K562 (cell line): ENCODE measurements at regions not wholly inside any gene's neighbourhood (a gene's known extent, or its start where the extent isn't known, plus 50 kb on each side); places are given as distances from the start of the nearest gene placed in this dataset.

Experiments used
- ATAC-seq: fragments of 200-7000 bp; cut with Tn5 transposase; 3 replicates; pipeline ENCODE4 v1.9.1; 2020; ENCODE audit warnings: moderate library complexity
- BruUV-seq: library from RNA; stranded (reverse); fragments of 400-500 nt; replicated peaks from 2 replicates; lab custom pipeline; 2021; lab: Mats Ljungman, UMichigan
- CTCF ChIA-PET: fragments of 300-600 bp; formaldehyde crosslinking; extraction: SDS; loops from one replicate; lab custom pipeline; 2021; ENCODE audit warnings: low intra/inter-chr PET ratio; lab: Yijun Ruan, JAX
- POLR2A ChIA-PET: fragments of 300-600, 350-650 bp; sonication (Branson Sonifier 250); formaldehyde crosslinking; extraction: SDS; loops from one replicate; lab custom pipeline; 2021; ENCODE audit warnings: antibody characterized with exemption, inconsistent platforms; lab: Yijun Ruan, JAX
- DNase-seq, 4 experiments: peaks; one replicate each; pipeline versions ENCODE4 v3.0.0 to v3.0.0-alpha.2; 2011 to 2018; ENCODE audit warnings: low spot score in 3 of 4, mixed read lengths in 3 of 4; ENCODE audit errors: extremely low read depth in 1 of 4
- FAIRE-seq: peaks from 2 replicates; lab custom pipeline; 2011; peaks lifted over from hg19 to GRCh38; lab: Jason Lieb, UNC
- H2AFZ ChIP-seq: 2 replicates; pipeline ENCODE4 v1.6.0; 2011; ENCODE audit warnings: low read depth, low read length, control low read depth, inconsistent platforms
- H3K27ac ChIP-seq: fragments of 200-600 bp; 3 replicates; pipeline ENCODE4 v1.8.0; 2011; ENCODE audit warnings: low read depth, mild to moderate bottlenecking, control low read depth, inconsistent platforms, low read length, moderate library complexity, mixed read lengths; ENCODE audit errors: extremely low read depth
- H3K27me3 ChIP-seq, 2 experiments: fragments of 300-600 bp in 1 of 2; 2 replicates in 1 of 2; 3 replicates in 1 of 2; pipeline versions ENCODE4 v1.6.0 to v1.8.0; 2011; ENCODE audit warnings: inconsistent platforms in 2 of 2, low read length in 2 of 2, mild to moderate bottlenecking in 1 of 2, mixed read lengths in 1 of 2, moderate library complexity in 1 of 2; ENCODE audit not compliant: control insufficient read depth in 2 of 2, insufficient read depth in 2 of 2
- H3K36me3 ChIP-seq: fragments of 300-600 bp; 3 replicates; pipeline ENCODE4 v1.8.0; 2011; ENCODE audit warnings: mild to moderate bottlenecking, low read length, inconsistent platforms; ENCODE audit not compliant: control insufficient read depth, insufficient read depth
- H3K4me1 ChIP-seq, 2 experiments: fragments of 200-600 bp in 1 of 2; replicated peaks in 1 of 2; 2 replicates in 1 of 2; 3 replicates in 1 of 2; pipeline versions ENCODE4 v1.5.1 to v1.8.0; 2011; ENCODE audit warnings: inconsistent platforms in 2 of 2, low read length in 2 of 2, mild to moderate bottlenecking in 1 of 2, mixed read lengths in 1 of 2, moderate library complexity in 1 of 2; ENCODE audit not compliant: control insufficient read depth in 2 of 2, insufficient read depth in 2 of 2
- H3K4me2 ChIP-seq: 2 replicates; pipeline ENCODE4 v1.6.1; 2011; ENCODE audit warnings: low read length, control low read depth, inconsistent platforms, mixed read lengths; ENCODE audit not compliant: insufficient read depth
- H3K4me3 ChIP-seq: fragments of 200-600 bp; sonication (generic), shearing (Covaris generic); 2 replicates; pipeline ENCODE4 v1.5.1; 2016; ENCODE audit warnings: control low read depth, inconsistent platforms
- H3K79me2 ChIP-seq: fragments of 200-600 bp; 3 replicates; pipeline ENCODE4 v1.8.0; 2011; ENCODE audit warnings: low read length, inconsistent platforms; ENCODE audit not compliant: control insufficient read depth, insufficient read depth
- H3K9ac ChIP-seq, 2 experiments: 2 replicates each; pipeline versions ENCODE4 v1.6.0 to v1.6.1; 2011; ENCODE audit warnings: low read depth in 2 of 2, low read length in 2 of 2, control low read depth in 1 of 2, inconsistent platforms in 1 of 2, mild to moderate bottlenecking in 1 of 2, mixed read lengths in 1 of 2; ENCODE audit not compliant: insufficient read depth in 1 of 2
- H3K9me1 ChIP-seq: one replicate; pipeline ENCODE4 v1.6.0; 2011; ENCODE audit warnings: inconsistent platforms, mild to moderate bottlenecking, low read length, moderate library complexity; ENCODE audit not compliant: control insufficient read depth, insufficient read depth
- H3K9me3 ChIP-seq: replicated peaks from 2 replicates; pipeline ENCODE4 v1.5.1; 2011; ENCODE audit warnings: low read depth, low read length, inconsistent platforms; ENCODE audit not compliant: control insufficient read depth, insufficient read depth
- H4K20me1 ChIP-seq: replicated peaks from 2 replicates; pipeline ENCODE4 v1.6.1; 2011; ENCODE audit warnings: low read length, inconsistent platforms, mixed read lengths; ENCODE audit not compliant: control insufficient read depth, insufficient read depth
- BRCA1 ChIP-seq, 2 experiments: fragments of 450-650 bp in 1 of 2; sonication (generic) in 1 of 2; formaldehyde crosslinking in 1 of 2; IDR thresholded peaks; 2 replicates each; pipeline versions ENCODE4 v1.5.0 to v1.6.1; 2017 to 2020; ENCODE audit warnings: mild to moderate bottlenecking in 1 of 2, missing genetic modification reagents in 1 of 2
- DMBX1 ChIP-seq: fragments of 250-450 bp; sonication (Bioruptor Pico); IDR thresholded peaks from 2 replicates; pipeline ENCODE4 v1.8.0; 2022; ENCODE audit warnings: inconsistent platforms, mild to moderate bottlenecking, moderate library complexity, borderline replicate concordance
- ETV5 ChIP-seq: sonication (generic); formaldehyde crosslinking; IDR thresholded peaks from 2 replicates; pipeline ENCODE4 v1.4.0; 2020; ENCODE audit warnings: low read depth, mild to moderate bottlenecking, missing genetic modification reagents
- HMGN3 ChIP-seq: IDR thresholded peaks from 2 replicates; pipeline ENCODE4 v1.6.1; 2011; ENCODE audit warnings: borderline replicate concordance, low read depth, mild to moderate bottlenecking, mixed read lengths, low read length; ENCODE audit not compliant: insufficient read length; ENCODE audit errors: extremely low read depth
- ILK ChIP-seq: fragments of 450-650 bp; IDR thresholded peaks from 2 replicates; pipeline ENCODE4 v1.6.1; 2016; ENCODE audit warnings: missing genetic modification characterization, low read depth, mild to moderate bottlenecking, missing compliant biosample characterization, moderate library complexity, borderline replicate concordance
- PCBP1 ChIP-seq: fragments of 200-400 bp; formaldehyde crosslinking; IDR thresholded peaks from 2 replicates; pipeline ENCODE4 v1.6.1; 2018; ENCODE audit warnings: mild to moderate bottlenecking, low read depth, low read length; ENCODE audit not compliant: poor library complexity, severe bottlenecking
- SRSF1 ChIP-seq: fragments of 200-400 bp; formaldehyde crosslinking; IDR thresholded peaks from 2 replicates; pipeline ENCODE4 v1.6.1; 2017; ENCODE audit warnings: mild to moderate bottlenecking, low read depth, low read length, moderate library complexity
- WGBS: fragments of 100-300 bp; shearing (Covaris generic); methylation state at CpG from one replicate; pipeline ENCODE4 v1.1.6; 2016; ENCODE audit warnings: low coverage, mixed read lengths; ENCODE audit not compliant: insufficient coverage; ENCODE audit errors: missing lambda C conversion rate; 5-methylcytosine and 5-hydroxymethylcytosine counted together
- in situ Hi-C: fragments of 300-500 bp; cut with MboI; formaldehyde crosslinking; loops from 4 replicates; pipeline ENCODE4 v1.15.0; 2018; ENCODE audit warnings: inconsistent platforms, mixed read lengths
- intact Hi-C: fragments of 100-400 bp; cut with micrococcal nuclease; formaldehyde crosslinking; loops from 2 replicates; pipeline ENCODE4 v1.14.2; 2022
- TF ChIP-seq, protein P1 (sequence below): fragments of 200-600 bp; sonication (generic); IDR thresholded peaks from one replicate; pipeline ENCODE4 v1.6.1; 2012; ENCODE audit warnings: mild to moderate bottlenecking, low read depth, low read length, inconsistent platforms

- no peak overlapping the region for H3K27ac ChIP-seq
- no peak overlapping the region for H3K4me2 ChIP-seq
- H3K79me2 ChIP-seq = no peaks in the 10 kb centered on the region
- H3K27me3 ChIP-seq = no peaks in the 10 kb centered on the region
- no peak for ATAC-seq
- no TSS peak for BruUV-seq
- ChIA-PET CTCF (no interaction called here), POLR2A (interaction anchor here (0.6 kb wide), 1 partner anchor 642 kb away, joined by 3 read pairs; no protein-coding TSS in a partner anchor)
- TF ChIP-seq ILK (no peak), DMBX1 (CRISPR knock-in tag) (no peak), ETV5 (CRISPR knock-in tag) (no peak), PCBP1 (no peak), SRSF1 (no peak), BRCA1 (IDR thresholded peaks at IDR 0.05) (no peak), BRCA1 (CRISPR knock-in tag; IDR thresholded peaks at IDR 0.05) (no peak), HMGN3 (no peak)
- TF ChIP-seq, protein P1, sequence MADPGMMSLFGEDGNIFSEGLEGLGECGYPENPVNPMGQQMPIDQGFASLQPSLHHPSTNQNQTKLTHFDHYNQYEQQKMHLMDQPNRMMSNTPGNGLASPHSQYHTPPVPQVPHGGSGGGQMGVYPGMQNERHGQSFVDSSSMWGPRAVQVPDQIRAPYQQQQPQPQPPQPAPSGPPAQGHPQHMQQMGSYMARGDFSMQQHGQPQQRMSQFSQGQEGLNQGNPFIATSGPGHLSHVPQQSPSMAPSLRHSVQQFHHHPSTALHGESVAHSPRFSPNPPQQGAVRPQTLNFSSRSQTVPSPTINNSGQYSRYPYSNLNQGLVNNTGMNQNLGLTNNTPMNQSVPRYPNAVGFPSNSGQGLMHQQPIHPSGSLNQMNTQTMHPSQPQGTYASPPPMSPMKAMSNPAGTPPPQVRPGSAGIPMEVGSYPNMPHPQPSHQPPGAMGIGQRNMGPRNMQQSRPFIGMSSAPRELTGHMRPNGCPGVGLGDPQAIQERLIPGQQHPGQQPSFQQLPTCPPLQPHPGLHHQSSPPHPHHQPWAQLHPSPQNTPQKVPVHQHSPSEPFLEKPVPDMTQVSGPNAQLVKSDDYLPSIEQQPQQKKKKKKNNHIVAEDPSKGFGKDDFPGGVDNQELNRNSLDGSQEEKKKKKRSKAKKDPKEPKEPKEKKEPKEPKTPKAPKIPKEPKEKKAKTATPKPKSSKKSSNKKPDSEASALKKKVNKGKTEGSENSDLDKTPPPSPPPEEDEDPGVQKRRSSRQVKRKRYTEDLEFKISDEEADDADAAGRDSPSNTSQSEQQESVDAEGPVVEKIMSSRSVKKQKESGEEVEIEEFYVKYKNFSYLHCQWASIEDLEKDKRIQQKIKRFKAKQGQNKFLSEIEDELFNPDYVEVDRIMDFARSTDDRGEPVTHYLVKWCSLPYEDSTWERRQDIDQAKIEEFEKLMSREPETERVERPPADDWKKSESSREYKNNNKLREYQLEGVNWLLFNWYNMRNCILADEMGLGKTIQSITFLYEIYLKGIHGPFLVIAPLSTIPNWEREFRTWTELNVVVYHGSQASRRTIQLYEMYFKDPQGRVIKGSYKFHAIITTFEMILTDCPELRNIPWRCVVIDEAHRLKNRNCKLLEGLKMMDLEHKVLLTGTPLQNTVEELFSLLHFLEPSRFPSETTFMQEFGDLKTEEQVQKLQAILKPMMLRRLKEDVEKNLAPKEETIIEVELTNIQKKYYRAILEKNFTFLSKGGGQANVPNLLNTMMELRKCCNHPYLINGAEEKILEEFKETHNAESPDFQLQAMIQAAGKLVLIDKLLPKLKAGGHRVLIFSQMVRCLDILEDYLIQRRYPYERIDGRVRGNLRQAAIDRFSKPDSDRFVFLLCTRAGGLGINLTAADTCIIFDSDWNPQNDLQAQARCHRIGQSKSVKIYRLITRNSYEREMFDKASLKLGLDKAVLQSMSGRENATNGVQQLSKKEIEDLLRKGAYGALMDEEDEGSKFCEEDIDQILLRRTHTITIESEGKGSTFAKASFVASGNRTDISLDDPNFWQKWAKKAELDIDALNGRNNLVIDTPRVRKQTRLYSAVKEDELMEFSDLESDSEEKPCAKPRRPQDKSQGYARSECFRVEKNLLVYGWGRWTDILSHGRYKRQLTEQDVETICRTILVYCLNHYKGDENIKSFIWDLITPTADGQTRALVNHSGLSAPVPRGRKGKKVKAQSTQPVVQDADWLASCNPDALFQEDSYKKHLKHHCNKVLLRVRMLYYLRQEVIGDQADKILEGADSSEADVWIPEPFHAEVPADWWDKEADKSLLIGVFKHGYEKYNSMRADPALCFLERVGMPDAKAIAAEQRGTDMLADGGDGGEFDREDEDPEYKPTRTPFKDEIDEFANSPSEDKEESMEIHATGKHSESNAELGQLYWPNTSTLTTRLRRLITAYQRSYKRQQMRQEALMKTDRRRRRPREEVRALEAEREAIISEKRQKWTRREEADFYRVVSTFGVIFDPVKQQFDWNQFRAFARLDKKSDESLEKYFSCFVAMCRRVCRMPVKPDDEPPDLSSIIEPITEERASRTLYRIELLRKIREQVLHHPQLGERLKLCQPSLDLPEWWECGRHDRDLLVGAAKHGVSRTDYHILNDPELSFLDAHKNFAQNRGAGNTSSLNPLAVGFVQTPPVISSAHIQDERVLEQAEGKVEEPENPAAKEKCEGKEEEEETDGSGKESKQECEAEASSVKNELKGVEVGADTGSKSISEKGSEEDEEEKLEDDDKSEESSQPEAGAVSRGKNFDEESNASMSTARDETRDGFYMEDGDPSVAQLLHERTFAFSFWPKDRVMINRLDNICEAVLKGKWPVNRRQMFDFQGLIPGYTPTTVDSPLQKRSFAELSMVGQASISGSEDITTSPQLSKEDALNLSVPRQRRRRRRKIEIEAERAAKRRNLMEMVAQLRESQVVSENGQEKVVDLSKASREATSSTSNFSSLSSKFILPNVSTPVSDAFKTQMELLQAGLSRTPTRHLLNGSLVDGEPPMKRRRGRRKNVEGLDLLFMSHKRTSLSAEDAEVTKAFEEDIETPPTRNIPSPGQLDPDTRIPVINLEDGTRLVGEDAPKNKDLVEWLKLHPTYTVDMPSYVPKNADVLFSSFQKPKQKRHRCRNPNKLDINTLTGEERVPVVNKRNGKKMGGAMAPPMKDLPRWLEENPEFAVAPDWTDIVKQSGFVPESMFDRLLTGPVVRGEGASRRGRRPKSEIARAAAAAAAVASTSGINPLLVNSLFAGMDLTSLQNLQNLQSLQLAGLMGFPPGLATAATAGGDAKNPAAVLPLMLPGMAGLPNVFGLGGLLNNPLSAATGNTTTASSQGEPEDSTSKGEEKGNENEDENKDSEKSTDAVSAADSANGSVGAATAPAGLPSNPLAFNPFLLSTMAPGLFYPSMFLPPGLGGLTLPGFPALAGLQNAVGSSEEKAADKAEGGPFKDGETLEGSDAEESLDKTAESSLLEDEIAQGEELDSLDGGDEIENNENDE = no peak
- in situ Hi-C loops (no loop called here), intact Hi-C loops (no loop called here)
- no peaks in the 10 kb centered on the region for H3K9me1 ChIP-seq
- no peak overlapping the region for H3K4me3 ChIP-seq
- 6% methylated on average over 1 of the region's 1 CpG for WGBS
- no peaks in the 10 kb centered on the region for H3K9me3 ChIP-seq
- no peaks in the 10 kb centered on the region for H3K36me3 ChIP-seq
- no peaks in the 10 kb centered on the region for H4K20me1 ChIP-seq
- H3K9ac ChIP-seq = no peak overlapping the region
- no peak for FAIRE-seq
- no peak for DNase-seq
- H2AFZ ChIP-seq = no peak overlapping the region
- no peaks in the 10 kb centered on the region for H3K4me1 ChIP-seq
Observed at GRCh38 chr2:206379266-206379665, 64.1 kb upstream of the ADAM23 start.
